Adrenal gland (tissue), 5 donors: ENCODE measurements at regions not wholly inside any gene's neighbourhood (a gene's known extent, or its start where the extent isn't known, plus 50 kb on each side); places are given as distances from the start of the nearest gene placed in this dataset.

Source experiments
- POLR2A ChIP-seq, 2 donors: fragments of 450-650 bp; IDR thresholded peaks; one replicate each; pipeline ENCODE4 v1.6.1; 2017; ENCODE audit warnings: antibody characterized with exemption in 2 of 2, mild to moderate bottlenecking in 2 of 2, moderate library complexity in 1 of 2
- TF ChIP-seq, protein P1 (sequence below), 6 experiments: fragments of 450-650 bp in 4 of 6; fragments of 200-600 bp in 2 of 6; sonication (generic) in 1 of 6; IDR thresholded peaks; 1 replicate in 5 of 6; 2 replicates in 1 of 6; pipeline versions ENCODE4 v1.5.1 to v1.8.0; 2016 to 2021; ENCODE audit warnings: antibody characterized with exemption in 6 of 6, mild to moderate bottlenecking in 2 of 6, moderate library complexity in 1 of 6
- donor health status: DM: no; HTN: no; CAD: no.

GRCh38 chr2:74777161-74777900, 56.6 kb upstream of the HK2 start:
- TF ChIP-seq, protein P1, sequence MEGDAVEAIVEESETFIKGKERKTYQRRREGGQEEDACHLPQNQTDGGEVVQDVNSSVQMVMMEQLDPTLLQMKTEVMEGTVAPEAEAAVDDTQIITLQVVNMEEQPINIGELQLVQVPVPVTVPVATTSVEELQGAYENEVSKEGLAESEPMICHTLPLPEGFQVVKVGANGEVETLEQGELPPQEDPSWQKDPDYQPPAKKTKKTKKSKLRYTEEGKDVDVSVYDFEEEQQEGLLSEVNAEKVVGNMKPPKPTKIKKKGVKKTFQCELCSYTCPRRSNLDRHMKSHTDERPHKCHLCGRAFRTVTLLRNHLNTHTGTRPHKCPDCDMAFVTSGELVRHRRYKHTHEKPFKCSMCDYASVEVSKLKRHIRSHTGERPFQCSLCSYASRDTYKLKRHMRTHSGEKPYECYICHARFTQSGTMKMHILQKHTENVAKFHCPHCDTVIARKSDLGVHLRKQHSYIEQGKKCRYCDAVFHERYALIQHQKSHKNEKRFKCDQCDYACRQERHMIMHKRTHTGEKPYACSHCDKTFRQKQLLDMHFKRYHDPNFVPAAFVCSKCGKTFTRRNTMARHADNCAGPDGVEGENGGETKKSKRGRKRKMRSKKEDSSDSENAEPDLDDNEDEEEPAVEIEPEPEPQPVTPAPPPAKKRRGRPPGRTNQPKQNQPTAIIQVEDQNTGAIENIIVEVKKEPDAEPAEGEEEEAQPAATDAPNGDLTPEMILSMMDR (IDR thresholded peaks at IDR 0.05), result no peak
- no peak for TF ChIP-seq POLR2A (IDR thresholded peaks at IDR 0.05)
